NCI-H526 (cell line): ENCODE measurements at regions not wholly inside any gene's neighbourhood (a gene's known extent, or its start where the extent isn't known, plus 50 kb on each side); places are given as distances from the start of the nearest gene placed in this dataset.

ENCODE experiments used
- DNase-seq, 2 experiments: peaks; one replicate each; lab custom pipeline; 2025; lab: John Stamatoyannopoulos, UW

DNA sequence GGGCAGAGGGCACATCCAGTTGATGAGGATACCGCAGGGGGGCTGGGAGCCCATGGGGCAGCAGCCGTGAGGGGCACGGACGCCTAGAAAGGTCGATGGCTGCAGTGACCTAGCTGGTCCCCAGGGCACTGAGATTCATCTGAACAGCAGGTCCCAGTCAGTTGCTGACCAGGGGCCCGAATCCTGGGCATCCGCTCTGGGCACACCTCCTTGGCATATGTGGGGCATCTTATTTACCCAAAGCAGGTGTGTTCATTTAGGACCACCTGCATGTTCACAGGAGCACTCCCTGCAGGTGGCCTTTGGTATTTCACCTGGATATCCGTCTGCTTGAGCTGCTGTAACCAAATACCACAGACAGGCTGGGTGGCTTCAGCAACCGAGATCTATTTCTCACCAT, 72.0 kb upstream of the ODC1 start:
- DNase-seq, result peak in 1 of 2 experiments; percentile 57

DNA sequence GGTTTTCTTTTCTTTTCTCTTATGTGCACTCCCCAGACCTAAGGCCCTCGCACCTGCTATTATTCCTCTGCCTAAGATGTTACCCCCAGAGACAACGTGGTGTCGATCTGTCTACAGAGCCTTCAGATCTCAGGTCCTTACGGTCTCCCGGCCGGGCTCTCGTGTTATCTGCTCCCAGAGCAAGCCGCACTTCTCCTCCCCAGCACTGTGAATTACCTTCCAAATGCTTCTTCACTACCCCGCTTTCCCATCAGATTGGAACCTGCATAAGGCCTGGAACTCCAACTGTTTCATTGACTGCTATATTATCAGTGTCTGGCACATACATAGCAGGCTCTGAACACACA, 71.2 kb upstream of the ODC1 start:
- no peak for DNase-seq

DNA sequence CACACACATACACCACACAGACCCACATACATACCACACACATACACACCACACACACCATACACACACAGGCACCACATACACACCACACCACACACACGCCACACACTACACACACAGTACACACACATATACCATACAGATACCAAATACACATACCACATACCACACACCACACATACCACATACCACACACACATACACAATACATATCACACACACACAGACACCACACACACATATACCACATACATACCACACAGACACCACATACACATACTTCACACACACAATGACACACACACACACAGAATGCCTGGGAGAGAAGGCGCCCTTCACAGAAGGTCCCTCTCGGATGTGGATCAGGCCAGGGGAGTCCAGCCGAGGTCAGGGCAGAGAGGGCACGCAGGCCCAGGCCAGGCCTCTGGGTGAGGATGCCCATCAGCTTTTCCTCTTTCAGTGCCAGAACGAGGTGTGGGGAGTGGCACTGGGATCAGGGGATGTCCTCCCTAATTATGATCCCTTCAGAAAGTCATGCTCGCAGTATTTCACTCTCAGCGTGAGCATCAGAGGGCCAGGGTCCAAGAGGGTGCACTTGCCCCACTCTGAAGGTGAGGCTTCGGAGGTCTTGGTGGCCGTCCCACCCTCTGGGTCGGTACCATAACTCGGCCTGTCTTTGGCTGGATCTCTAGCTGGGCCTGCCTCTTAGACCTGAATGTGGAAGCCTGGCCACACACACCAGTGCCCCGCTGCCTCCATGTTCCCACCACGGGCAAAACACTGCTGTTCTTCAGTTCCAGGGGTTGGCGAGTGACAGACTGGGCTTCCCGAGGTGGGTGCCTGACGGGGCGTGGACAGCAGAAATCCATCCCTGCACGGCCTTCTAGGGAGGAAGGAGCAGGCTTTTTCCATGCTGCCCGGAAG, 70.6 kb upstream of the ODC1 start:
- no peak for DNase-seq

DNA sequence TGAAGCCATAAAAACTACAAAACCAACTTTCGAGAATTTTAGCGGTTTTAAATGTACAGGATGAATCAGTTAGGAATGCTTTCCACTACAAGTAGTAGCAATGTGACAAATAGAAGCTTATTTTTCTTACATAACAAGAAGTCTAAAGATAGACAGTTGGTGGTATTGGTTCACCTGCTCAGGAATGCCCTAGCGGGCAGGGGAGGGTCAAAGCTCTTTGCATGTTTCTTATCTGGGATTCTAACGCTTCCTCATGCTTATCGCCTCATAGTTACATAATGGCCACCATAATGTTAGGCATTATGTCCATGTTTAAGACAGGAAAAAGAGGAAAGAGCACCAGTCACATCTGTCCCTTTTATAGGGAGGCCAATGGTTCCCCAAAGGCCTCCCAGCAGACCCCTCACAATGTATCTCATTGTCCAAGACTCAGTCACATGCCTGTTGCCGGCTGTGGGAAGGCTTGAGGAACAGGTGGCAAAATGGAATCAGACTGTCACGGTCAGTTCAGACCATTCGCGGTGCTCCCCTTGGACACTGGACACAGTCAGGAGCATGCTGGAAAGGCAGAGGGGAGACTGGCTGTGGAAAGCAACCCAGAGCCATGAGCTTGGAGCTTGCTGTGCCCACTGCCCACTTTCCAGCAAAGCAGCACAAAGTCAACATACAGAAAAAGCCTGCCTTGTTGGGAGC, 69.4 kb upstream of the ODC1 start:
- no peak for DNase-seq

DNA sequence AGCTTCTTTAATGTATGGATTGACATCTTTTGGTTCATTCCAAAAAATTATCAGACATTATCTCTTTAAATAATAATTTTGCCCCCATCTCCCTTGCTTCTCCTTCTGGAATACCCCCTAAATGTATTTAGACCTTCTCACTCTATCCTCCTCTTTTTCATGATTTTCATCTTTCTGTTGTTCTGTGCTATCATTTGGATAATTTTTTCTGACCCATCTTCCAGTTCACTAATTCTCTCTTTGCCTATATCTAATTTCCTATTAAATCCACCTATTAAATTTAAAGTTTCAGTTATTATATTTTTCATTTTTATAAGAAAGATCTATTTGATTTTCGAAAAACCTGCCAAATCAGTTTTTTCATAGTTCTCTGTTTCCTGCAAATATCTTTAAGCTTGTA, 67.8 kb upstream of the ODC1 start:
- no peak for DNase-seq

DNA sequence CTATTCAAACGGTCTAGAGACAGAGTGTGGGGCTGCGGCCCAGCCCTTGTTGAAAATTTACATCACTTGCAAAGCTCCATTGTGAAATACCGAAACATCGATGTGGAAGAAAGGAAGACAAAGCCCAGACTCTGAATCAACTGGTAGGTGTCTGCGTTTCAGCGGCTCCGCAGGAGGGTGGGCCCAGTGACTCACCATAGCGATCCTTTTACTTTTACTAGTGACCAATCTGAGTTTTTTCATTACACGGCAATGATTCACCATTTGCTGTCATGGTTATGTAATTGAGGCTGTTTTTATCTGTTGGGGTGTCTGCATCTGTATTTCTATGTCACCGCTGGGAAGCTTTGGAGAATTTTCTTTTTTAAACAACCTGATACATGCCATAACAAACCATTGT, 66.6 kb upstream of the ODC1 start:
- DNase-seq, result no peak

DNA sequence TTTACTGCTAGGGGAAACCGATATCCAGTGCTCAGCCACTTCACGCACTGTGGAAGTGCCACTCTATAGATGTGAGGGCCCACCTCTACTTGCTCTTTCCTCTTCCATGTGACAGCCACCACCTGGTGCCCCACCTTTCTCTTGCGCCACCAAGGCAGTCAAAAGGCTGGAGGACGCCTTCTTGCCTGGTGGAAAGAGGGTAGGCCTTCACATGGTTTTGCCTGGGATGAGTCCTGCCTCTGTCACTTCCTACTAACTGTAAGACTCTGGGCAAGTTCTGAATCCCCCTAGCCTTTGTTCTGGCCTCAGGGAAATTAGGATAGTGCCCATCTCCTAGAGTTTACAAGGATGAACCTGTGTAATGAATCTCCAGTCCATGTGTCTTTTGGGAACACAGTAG, 66.1 kb upstream of the ODC1 start:
- DNase-seq, result no peak

DNA sequence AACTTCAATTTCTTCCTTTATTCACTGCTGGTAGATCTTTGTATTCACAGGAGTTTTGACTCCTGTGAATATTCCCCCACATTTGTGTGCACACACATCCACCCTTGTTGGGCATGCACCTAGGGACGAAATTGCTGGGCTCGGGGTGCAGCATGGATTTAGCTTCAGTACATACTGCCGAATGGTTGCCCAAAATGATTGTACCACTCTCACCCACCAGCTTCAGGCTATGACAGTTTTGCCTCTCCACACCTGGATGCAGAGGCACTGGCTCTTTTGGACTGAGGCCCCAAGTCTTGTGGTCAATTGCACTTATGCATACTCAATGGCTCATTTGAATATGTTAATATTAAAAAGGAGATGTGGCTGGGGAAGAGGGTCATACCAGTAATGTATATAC, 65.1 kb upstream of the ODC1 start:
- peak; percentile 58 to 72 for DNase-seq

DNA sequence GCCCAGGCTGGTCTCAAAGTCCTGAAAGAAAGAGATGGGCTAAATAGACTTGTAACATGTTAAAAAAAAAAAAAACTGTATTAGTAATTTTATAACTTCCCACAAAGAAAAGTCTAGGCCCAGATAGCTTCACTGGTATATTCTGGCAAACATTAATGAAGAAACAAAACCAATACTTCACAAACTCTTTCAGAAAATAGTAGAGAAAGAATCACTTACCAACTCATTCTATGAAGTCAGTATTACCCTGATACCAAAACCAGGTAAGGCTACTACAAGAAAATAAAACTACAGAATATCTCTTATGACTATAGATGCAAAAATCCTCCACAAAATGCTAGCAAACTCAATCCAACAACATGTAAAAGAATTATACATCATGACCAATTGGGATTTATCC, 59.9 kb upstream of the ODC1 start:
- DNase-seq, result no peak

DNA sequence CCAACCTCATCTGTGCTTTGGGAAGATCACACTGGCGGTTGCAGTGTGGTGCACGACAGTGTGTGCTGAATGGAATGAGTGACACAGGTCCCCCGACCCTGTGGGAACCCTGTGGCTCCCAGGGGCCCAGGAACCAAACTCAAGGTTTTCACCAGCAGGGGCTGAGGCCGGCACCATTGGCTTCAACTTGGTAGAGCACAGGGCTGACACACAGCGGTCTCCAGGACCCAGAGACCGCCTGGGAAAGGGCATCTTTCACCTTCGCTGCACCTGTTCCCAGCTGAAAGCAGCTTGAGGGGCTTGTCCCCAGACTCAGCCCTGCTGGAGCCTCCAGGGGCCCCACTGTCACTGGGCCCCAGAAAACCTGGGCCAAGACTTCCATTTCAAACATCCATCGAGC, 59.0 kb upstream of the ODC1 start:
- no peak for DNase-seq

DNA sequence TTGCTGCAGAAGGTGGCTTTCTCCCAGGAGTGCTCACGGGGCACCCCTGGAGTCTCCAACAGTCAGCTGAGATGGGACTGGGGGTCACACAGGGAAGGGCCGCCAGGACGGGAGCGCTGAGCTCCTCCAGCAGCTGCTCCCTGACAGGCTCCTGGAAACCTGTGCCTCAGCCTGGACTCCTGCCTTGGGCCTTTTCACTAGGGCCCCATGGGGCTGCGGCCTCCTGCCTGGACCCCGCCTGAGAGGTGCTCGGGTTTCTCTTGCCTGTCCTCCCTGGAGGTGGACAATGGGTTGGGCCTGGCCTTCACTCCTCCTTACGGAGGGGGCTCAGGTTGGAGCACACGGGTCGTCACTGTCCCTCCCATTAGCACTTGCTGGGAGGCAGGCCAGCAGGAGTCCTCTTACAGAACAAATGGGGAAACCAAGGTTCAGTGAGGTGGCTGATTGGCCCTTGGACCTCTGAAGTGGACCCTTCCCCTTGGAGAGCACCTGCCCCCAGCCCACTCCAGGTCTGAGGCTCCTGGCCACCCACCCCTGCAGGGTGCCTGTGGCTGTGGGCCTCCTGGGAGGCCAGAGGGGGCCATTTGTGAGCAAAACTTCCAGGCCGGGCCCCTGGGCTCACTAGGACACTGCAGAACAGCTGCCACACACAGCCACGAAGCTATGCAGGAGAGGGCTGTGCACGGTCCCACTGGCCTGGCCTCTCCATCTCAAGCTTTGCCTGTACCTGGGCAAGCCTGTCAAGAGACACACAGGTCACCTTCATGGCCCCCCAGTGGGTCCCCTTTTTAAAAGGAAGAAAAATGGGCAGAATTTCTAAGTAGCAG, 57.1 kb upstream of the ODC1 start:
- DNase-seq, result no peak

DNA sequence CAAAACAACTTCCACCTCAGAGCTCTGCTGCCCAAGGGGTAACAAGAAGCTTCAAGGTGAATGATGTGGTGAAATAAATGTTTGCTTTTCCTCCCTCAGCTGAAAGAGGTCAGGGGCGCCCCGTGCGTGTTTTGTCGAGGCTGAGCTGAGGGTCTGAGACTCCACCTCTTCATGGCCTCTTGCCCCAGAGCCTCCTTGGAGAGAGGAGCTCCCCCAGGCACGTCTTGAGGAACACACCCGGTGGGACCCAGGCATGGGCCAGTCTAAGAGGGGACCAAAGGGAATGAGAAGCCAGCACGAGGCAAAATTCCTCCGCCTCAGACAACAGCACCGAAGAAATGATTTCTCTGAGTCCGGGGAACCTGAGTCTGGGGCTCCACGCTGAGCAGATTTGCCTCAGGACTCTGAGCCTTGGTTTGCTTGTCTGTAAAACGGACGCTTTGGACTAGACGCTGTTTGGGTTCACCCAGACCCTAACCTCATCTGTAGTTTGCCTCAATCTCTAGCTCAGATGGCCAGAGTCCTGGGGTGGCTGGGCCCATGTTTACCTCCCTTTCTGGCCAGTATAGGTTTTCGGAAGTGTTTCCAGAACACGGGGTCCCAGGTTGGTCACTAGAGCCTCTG, 56.4 kb upstream of the ODC1 start:
- no peak for DNase-seq

DNA sequence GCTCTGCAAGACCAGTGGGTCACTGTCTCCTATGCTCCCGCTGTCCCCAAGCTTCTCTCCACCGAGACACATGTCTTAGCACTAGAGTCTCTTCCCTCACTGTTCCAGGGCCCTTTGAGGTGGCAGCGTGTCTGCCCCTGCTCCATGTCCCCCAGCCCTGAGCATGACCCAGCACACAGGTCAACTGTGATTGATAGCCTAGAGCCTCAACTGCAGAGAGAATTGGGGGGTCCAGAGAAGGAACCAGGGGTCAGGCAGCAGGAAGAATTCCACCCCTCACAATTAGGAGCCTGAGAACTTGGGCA, 54.6 kb upstream of the ODC1 start:
- DNase-seq, result no peak

DNA sequence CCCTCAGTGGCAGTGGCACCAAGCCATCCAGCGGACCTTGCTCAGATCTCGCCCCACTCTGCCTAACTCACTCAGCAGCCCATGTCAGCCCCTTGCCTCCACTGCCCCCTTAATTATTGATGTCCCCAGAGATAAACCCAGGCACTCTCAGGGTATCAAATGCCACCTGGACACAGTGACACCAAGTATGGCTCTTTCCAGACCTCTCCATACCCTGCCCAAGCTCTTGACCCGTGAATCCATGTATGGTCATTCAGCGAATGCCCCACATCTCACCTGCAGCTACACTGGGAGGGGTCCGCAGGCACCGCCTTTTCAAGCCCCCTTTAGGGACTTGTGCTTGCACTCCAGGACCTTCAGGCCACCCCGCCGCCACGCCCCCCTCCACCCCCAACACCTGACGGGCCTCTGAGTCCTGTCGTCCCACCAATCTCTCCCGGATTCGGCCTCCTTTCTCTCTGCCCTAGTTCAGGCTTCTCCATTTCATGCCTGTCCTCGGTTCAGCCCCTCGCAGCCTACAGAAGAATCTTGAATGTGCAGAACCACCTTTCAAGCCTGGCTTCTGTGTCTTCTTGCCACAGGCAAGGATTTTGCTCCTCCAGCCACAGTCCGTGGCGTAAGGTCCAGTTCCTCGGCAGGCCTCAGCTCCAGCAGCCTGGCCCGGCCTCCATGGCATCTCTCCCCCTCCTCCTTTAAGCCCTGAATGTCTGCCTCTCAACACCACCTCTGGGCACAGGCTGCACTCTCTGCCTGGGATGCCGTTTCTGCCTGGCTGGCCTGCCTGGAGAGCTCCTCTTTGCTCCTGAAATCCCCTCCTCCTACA, 54.1 kb upstream of the ODC1 start:
- no peak for DNase-seq

DNA sequence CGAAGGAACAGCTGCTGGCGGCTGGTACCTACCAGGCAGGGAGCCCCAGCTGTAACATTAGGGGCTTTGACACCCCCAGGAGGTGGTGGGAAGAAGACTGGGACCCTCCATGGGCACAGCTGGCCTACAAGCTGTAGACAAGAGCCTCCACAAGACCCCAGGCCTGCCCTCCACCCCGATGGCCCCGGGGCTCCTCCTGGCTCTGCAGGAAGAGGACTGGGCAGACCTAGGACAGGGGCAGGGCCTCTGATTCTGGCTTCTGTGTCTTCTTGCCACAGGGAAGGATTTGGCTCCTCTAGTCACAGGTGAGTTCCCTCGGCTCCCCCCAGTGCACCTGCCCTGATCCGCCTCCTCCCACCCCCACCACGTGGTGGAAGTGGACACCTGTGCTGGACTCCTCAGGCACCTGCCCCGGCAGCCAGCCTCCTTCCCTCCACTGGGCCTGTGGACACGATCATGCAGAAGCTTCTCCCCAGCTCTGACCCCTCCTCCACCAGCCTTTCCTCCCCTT, 53.4 kb upstream of the ODC1 start:
- peak in 1 of 2 experiments; percentile 22 for DNase-seq

DNA sequence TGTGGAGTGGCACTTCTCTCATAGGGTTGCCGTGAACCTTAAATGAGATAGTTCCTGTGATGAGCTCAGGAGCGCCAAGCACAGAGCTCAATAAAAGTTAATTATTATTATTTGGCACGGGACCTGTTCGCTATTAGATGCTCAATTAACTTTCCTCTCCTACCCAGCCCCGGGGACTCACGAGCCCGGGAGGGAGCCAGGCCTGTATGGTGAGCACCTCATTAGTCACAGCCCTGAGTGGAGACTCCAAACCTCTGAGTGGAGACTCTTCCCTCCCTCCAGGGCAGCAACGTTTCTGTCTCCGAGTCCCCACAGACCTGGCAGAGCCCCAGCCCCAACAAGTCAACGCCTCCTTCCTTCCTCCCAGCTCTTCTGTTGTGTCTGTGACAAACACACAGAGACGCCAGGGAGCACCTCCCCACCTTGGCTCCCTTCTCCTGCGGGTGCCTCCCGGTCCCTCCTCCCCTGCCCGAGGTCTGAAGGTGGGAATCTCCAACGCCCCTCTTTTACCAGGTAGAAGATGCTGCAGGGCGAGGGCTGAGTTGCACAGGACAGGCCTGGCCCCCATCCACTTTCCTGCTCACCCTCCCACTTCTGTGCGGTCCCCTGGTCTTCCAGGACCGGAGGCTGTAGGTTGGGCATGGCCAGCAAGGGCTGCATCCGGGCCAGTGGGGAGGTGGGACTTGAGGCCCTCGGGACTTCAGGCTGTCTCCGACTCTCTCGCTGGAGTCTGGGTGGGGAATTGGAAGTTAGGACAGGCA, 52.7 kb upstream of the ODC1 start:
- DNase-seq, result no peak

DNA sequence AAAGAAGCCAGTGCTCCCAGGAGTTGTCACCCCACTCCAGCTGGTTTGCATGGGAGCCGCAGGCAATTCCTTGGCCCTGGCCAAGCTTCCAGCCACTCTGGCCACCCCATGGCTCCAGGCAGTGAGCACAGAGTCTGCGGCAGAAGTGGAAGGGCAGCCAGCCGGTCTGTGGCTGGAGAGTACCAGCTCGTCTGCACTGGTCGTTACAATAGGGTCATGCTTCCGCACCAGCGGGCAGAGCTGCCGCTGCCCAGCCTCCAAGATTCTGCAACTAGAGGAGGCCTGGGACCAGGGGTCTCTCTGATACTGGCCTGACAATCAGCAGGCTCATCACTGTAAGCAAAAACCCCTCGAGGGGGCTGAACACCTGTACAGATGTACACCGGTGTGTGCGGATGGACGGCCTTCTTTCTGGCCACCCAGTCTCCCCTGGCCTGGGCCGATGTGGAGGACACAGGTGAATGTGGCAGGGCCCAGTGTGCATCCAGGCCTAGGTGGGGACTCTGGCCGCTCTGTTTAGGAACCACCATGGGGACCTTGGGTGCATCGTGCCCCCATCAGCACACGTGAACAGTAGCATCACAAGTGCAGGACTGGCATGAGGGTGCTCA, 51.9 kb upstream of the ODC1 start:
- DNase-seq, result no peak

DNA sequence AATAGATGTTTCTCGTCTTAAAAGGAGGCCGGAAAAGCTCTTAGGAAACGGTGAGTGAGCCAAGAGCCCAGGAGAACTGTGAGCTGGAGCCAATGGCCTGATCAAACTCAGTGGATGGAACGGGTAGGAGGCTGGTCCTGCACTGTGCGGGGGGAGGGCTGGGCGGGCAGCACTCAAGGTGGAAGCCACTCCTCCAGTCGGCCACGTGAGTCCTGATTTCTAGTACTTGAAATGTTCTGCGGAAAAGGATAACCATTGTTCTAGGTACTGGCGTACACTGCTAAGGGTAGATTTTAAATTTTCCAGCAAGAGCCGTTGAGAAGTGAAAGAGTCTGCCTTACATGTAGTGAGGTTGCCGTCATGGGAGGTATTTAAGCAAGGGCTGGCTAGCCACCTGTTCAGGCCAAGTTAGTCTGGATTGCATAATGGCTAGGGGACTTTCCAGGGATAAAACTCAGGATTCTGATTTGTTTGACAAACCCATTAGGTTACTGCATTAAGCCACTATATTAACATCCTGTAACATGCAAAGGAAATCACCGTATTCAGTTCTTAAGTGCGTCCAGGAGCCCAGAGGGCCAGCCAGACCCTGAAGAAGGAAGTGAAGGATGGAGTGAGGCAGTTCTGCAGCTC, 51.3 kb upstream of the ODC1 start:
- no peak for DNase-seq

DNA sequence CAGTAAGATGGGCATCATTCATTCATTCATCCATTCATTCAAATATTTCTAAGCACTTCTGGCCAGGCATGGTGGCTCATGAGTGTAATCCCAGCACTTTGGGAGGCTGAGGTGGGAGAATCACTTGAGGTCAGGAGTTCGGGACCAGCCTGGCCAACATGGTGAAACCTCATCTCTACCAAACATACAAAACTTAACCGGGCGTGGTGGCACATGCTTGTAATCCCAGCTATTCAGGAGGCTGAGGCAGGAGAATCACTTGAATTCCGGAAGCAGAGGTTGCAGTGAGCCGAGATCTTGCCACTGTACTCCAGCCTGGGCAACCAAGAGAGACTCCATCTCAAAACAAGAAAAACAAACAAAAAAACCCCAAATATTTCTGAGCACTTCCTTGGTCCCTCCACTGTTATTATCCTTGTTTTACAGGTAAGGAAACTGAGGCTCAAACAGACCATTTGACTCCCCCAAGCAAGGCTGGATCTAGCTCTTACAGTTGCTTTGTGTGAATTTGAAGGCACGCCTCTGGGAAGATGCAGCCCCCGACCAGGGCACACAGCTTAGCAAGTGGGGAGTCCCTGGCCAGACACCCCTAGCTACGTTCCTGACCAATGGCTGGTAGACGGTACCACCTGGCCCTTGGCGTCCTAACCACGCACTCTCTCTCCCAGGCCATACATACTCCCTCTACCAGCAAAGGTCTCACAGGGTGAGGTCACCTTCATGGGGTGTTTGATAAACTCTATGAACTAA, 50.6 kb upstream of the ODC1 start:
- DNase-seq, result no peak
